ENCODE measurements at regions not wholly inside any gene's neighbourhood (a gene's known extent, or its start where the extent isn't known, plus 50 kb on each side); places are given as distances from the start of the nearest gene placed in this dataset.

DNA sequence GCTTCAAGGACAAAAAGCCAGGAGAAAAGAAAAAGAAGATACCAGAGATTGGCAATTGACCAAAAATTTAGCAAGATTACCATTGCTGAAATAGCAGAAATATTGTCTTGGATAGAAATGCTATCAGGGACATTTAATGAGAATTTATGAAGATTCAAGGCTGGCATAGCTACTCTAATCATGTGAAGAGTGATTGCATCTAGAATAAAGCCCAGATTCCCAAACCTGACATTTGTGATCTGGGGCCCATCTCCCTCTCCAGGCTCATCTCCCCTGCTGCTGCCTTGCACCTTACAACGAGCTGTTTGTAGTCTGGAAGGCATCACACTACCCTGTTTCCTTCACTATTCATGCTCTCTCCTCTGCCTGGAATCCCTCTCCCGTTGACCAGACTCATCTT is 114.5 kb downstream of the C9orf152 start:
- no peaks in the 10 kb centered on the region for H3K27me3 ChIP-seq (ENCODE audit: control insufficient read depth in 3 of 3, insufficient read depth in 3 of 3, low read length in 2 of 3)
- TF ChIP-seq, protein P1, sequence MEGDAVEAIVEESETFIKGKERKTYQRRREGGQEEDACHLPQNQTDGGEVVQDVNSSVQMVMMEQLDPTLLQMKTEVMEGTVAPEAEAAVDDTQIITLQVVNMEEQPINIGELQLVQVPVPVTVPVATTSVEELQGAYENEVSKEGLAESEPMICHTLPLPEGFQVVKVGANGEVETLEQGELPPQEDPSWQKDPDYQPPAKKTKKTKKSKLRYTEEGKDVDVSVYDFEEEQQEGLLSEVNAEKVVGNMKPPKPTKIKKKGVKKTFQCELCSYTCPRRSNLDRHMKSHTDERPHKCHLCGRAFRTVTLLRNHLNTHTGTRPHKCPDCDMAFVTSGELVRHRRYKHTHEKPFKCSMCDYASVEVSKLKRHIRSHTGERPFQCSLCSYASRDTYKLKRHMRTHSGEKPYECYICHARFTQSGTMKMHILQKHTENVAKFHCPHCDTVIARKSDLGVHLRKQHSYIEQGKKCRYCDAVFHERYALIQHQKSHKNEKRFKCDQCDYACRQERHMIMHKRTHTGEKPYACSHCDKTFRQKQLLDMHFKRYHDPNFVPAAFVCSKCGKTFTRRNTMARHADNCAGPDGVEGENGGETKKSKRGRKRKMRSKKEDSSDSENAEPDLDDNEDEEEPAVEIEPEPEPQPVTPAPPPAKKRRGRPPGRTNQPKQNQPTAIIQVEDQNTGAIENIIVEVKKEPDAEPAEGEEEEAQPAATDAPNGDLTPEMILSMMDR (IDR thresholded peaks at IDR 0.05; ENCODE audit: control extremely low read depth, extremely low read depth) = no peak
- H3K9ac ChIP-seq (ENCODE audit: insufficient read depth in 1 of 2, low read length in 2 of 2) = no peak overlapping the region
- ATAC-seq (ENCODE audit: insufficient read depth, low FRiP score) (no peak), DNase-seq (no peak)
- no peak overlapping the region for H3K4me3 ChIP-seq
- H3K4me1 ChIP-seq (ENCODE audit: control insufficient read depth in 5 of 5, insufficient read depth in 5 of 5, low read length in 5 of 5) = peaks cover 0 to 50% (median 12%) of the 10 kb centered on the region in 5 donors
- H3K36me3 ChIP-seq (ENCODE audit: control insufficient read depth in 4 of 4, insufficient read depth in 4 of 4, low read length in 4 of 4) = no peaks in the 10 kb centered on the region
- no peaks in the 10 kb centered on the region for H3K9me3 ChIP-seq (ENCODE audit: control insufficient read depth in 4 of 4, insufficient read depth in 3 of 4, low read length in 3 of 4)
- WGBS, 2 donors = 66 to 77% methylated on average over 2 of the region's 2 CpGs
- H3K27ac ChIP-seq (ENCODE audit: low read depth in 1 of 2, low read length in 1 of 2) = no peak overlapping the region

DNA sequence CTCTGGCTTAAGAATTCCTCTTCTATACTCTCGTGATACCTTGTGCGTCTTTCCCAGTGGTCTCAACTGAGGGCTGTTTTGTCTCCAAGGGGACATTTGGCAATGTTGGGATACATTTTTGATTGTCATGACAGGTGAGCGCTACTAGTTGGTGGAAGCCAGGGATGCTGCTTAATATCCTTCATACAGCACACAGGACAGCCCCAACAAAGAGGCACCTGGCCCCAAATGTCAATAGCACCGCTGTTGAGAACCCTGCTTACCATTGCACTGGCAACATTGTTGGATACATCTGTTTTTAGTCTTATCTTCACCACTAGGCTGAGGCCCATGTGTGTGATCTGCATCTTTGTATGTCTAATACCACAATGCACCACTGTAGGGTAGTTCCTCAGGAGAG is 114.1 kb downstream of the C9orf152 start:
- DNase-seq (no peak), ATAC-seq (ENCODE audit: insufficient read depth, low FRiP score) (no peak)
- 93 to 97% methylated on average over 4 of the region's 4 CpGs for WGBS, 2 donors
- Histone ChIP-seq H3K27me3 (ENCODE audit: control insufficient read depth in 3 of 3, insufficient read depth in 3 of 3, low read length in 2 of 3) (no peaks in the 10 kb centered on the region), H3K27ac (ENCODE audit: low read depth in 1 of 2, low read length in 1 of 2) (no peak overlapping the region), H3K4me3 (no peak overlapping the region), H3K4me1 (ENCODE audit: control insufficient read depth in 5 of 5, insufficient read depth in 5 of 5, low read length in 5 of 5) (peaks cover 0 to 49% (median 16%) of the 10 kb centered on the region in 5 donors), H3K9me3 (ENCODE audit: control insufficient read depth in 4 of 4, insufficient read depth in 3 of 4, low read length in 3 of 4) (no peaks in the 10 kb centered on the region), H3K9ac (ENCODE audit: insufficient read depth in 1 of 2, low read length in 2 of 2) (no peak overlapping the region), H3K36me3 (ENCODE audit: control insufficient read depth in 4 of 4, insufficient read depth in 4 of 4, low read length in 4 of 4) (no peaks in the 10 kb centered on the region)
- TF ChIP-seq, protein P1 (IDR thresholded peaks at IDR 0.05; ENCODE audit: control extremely low read depth, extremely low read depth) = no peak

DNA sequence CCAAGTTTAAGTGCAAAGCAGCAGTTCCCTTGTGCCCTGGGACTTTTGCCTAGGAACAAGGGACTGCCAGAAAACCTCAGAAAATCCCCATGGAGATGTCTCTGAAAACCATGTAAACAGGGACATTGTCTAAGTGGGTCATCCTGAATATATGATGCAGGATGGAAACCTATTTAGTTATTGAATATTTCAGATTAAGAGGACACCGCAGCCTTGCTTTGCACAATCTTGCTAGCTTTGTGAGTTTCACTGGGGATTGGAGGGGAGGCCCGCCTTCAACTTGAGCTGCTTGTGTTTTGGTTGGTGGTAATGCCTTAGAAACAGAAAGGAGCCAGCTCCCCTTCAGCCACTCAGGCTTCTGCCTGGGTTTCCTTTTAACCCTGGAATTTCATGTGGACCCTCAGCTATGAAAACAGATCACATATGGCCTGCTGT is 112.8 kb downstream of the C9orf152 start:
- WGBS, 2 donors = 67 to 73% methylated on average over 2 of the region's 2 CpGs
- H3K27ac ChIP-seq (ENCODE audit: low read depth in 1 of 2, low read length in 1 of 2) = peak overlapping the region in 1 of 2 donors; percentile 59
- ATAC-seq (ENCODE audit: insufficient read depth, low FRiP score) = no peak

More for the DNA sequence above, 112.8 kb downstream of the C9orf152 start:
- DNase-seq = peak; percentile 61 to 86 (median 85)
- Histone ChIP-seq H3K9ac (ENCODE audit: insufficient read depth in 1 of 2, low read length in 2 of 2) (peak overlapping the region in 1 of 2 donors; percentile 68), H3K36me3 (ENCODE audit: control insufficient read depth in 4 of 4, insufficient read depth in 4 of 4, low read length in 4 of 4) (no peaks in the 10 kb centered on the region), H3K4me3 (no peak overlapping the region), H3K4me1 (ENCODE audit: control insufficient read depth in 5 of 5, insufficient read depth in 5 of 5, low read length in 5 of 5) (peaks cover 0 to 51% (median 20%) of the 10 kb centered on the region in 5 donors), H3K27me3 (ENCODE audit: control insufficient read depth in 3 of 3, insufficient read depth in 3 of 3, low read length in 2 of 3) (no peaks in the 10 kb centered on the region), H3K9me3 (ENCODE audit: control insufficient read depth in 4 of 4, insufficient read depth in 3 of 4, low read length in 3 of 4) (no peaks in the 10 kb centered on the region)
- TF ChIP-seq, protein P1 (IDR thresholded peaks at IDR 0.05; ENCODE audit: control extremely low read depth, extremely low read depth) = no peak

All from lung (tissue), 11 donors.